HG03342 (cell line): ENCODE measurements at regions not wholly inside any gene's neighbourhood (a gene's known extent, or its start where the extent isn't known, plus 50 kb on each side); places are given as distances from the start of the nearest gene placed in this dataset.
"Not testable (repeated sequence)": the region's sequence is repeated elsewhere in the genome, so short reads cannot be mapped to it uniquely, and the experiment has no call there.

Experiments
- ATAC-seq: cut with Tn5 transposase; IDR thresholded peaks from one replicate; pipeline ENCODE4 v1.9.1; 2021; ENCODE audit warnings: mild to moderate bottlenecking, moderate library complexity; ENCODE audit not compliant: unreplicated experiment

DNA sequence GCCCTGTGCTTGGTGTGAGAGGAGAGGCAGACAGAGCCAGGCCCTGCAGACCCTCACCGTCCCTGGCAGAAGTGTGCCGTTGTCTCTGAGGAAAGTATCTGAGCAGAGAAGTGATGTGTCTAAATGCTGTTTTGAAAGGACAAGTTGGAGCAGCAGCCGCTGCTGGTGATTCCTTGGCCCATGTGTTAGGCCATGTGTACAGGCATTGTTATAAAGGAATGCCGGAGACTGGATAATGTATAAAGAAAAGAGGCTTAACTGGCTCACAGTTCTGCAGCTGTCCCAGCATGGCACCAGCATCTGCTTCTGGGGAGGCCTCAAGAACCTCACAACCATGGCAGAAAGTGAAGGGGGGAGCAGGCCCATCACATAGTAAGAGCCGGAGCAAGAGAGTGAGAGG lies 334.6 kb upstream of the ATP10A start:
- no peak for ATAC-seq

DNA sequence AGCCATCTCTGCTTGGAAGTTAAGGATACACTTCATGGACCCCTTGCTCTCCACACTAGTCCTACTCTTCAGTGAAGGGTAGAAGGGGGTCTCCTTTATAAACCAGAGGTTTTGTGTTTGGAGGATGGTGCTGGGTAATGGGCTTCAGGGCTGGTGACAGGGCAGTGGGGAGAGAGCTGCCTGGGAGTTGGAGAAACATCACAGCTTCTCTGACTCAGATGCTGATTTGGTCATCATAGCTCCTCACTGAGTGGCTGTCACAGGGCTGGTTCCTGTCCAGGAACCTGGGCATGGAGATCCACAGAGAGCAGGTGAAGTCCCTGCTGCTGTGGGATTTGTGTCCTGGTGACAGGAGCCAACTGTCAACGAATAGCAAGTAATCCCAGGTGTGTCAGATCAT lies 333.9 kb upstream of the ATP10A start:
- ATAC-seq = no peak

DNA sequence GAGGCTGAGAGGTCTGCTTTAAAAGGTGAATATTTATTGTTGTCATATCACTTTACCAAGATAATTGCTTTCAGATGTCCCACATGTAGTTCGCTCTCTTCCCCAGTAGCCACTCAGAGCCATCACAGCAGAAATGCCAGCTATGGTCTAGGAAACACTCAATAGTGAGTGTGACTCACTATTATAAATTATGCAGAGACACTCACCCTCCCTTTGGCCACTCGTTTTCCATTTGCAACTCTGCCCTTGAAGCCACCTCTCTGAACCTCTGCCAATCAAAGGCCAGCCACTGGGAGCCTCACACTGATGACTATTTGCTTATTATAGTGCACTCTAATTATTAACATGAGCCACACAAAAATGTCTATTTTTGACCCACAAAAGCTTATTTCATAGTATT lies 328.1 kb upstream of the ATP10A start:
- ATAC-seq = no peak

DNA sequence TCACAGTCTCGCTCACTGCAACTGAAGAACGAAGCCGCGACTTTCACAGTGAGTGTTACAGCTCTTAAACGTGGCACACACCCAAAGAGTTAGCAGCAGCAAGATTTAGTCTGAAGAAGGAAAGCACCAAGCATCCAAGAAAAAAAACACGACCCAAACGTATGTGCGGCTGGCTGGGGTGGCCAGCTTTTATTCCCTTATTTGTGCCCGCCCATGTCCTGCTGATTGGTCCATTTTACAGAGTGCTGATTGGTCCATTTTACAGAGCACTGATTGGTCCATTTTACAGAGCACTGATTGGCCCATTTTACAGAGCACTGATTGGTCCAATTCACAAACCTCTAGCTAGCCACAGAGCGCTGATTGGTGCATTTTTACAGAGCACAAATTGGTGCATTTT lies 323.0 kb upstream of the ATP10A start:
- ATAC-seq = not testable (repeated sequence)

DNA sequence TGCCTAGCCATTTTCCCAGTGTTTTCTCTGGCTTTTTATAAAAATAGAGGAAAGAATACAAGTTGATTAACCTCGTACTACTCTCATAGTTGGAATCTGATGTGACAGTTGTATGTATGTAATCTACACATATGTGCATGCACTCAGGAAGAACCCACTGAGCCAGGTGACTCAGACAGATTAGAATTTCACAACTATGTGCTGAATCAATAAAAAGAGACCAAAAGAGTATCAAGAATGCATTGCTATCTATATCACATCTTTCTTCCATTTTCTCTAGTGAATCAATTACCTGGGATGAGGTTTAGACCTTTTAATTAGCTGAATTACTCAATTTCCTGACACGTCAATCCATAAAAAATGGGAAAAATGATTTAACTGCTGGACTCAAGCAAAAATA lies 319.3 kb upstream of the ATP10A start:
- no peak for ATAC-seq

DNA sequence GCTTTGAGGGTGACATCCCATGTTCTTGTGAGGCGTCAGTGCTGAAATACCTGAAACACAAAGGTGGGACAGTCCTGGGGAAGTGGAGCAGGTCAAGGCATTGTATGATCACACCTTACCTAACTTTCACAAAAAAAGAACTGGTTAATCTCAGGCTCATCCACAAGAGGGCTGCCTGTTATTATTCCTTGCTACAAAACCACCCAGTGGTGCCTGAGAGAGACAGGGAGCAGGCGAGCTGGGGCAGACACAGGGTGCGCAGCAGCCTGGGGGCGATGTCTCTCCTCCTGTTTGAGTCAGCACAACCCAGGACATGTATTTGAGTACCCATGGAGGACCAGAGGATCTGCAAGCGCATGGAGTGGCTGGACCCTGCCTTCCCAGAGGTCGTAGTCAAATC lies 316.8 kb upstream of the ATP10A start:
- ATAC-seq = no peak

DNA sequence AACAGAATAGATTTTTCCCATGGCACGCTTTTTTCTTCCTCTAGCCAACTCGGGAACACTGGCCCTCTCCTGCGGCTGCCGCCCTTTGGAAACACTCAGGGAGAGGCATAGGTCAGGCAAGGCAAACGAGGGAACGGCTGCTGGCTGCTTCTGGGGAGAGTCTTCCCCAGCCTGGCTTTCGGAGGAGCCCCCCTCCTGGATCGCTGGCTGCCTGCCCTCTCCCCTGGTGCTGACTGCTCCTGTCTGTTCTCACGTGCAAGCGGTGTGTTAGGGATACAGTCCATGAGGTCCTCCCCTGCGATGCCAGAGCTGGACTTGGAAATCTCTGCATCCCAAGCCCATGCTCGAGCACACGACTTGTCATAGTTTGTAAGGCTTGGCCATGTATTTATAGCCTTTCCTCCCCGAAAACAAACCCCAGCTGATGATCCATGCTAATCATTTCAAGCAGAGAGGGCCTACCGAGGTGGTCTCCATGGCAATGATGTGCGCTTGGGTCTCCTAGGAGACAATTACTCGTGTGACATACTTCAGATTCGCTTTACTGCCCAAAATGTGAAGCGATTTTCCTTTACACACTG lies 315.6 kb upstream of the ATP10A start:
- no peak for ATAC-seq

DNA sequence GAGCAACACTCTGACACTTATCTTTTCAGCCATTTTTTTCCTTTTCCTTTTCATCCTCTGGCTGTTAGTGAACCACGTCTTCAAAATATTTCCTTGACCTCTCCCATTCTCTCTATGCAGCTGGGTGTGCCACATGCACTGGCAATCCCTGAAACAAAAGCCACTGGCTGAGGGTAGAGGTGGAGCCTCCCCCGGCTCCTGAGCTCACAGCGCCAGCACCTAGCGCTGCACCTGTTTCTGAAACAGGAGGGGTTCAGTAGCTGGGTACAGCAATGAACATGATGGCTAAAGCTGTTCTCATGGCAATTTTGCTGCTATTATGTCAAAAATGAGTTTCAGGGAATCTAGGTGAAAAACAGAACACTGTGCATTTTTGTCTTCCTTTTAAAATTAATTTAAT lies 314.7 kb upstream of the ATP10A start:
- no peak for ATAC-seq

DNA sequence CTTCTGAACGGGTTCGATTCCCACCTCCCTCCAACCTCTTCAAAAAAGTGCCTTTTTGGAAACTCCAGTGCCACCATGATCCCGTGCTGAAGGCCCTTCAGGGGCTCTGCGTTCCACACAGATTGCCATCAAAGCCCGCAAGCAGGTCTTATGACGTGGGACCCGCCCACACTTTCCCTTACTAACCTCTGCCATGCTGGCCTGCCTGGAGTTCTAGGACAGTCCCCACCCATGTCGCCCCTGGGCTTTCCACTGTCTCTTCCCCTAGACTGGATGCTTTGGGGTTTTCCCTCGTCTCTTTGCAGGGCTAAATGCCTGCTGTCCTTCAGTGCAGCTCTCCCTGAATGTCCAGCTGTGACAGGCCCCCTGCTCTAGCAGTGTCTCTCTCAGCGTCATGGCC lies 313.7 kb upstream of the ATP10A start:
- no peak for ATAC-seq

DNA sequence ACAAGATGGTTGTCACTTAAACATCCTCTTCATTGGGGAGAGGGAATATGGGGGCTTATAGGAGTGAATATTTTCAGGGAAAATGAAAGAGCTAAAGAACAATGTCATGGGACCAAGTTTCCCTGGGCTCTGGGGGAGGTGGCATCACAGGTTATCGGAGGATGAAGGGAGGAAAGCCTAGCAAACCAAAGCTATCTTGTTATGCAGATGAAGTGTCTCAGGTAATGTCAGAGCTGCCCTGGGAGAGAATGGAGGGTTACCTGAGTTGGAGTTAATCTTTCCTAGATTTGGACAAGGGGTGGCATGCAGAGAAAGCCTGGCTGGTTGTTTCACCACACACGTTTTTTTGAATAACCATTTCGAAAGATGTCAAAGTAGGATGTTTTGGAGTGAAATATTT lies 308.1 kb upstream of the ATP10A start:
- no peak for ATAC-seq

DNA sequence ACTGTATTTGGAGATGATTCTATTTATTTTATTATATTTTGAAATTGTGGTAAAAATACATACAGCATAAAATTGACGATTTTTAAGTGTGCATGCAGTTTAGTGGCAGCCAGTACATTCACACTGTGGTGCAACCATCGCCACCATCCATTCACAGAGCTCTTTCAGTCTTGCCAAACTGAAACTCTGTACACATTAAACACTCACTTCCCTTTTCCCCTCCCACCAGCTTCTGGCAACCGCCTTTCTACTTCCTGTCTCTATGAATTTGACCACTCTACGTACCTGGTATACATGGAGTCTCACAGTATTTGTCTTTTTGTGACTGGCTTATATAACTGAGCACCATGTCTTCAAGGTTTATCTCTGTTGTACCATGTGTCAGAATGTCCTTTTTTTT lies 303.3 kb upstream of the ATP10A start:
- ATAC-seq = no peak

DNA sequence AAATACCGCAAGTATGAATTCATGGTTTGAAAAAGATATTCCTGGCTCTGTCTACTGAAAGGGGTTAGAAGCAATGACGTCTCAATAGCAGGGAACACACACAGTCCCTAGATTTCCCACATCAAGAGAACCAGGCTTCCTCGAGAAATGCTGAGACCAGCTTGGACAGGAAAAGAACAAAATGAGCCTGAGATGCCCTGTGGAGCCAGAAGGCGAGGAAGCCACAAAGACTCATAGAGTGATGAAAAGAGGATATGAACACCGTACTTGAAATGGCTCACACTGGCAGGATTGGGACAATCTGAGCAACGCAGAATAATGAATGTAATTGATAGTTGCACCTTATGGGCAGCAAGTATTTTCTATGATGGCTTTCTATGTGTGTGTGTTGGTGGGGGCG lies 302.4 kb upstream of the ATP10A start:
- no peak for ATAC-seq

DNA sequence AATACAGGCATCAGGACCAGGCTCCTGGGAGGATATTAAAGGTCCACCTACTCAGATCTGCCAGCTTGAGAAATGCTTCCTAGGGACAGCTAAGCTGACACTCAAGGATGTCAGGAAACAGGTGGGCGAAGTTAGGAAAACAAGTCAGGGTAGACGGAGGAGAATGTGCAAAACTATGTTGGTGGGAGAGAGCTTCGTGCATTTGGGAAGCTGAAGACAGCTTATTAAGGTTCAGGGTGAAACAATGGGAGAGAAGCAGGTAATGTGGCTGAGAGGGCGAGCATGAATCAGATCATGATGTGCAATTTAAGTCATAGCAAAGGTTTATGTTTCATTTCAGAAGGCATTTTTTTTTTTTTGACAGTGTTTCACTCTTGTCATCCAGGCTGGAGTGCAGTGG lies 297.2 kb upstream of the ATP10A start:
- ATAC-seq = no peak

DNA sequence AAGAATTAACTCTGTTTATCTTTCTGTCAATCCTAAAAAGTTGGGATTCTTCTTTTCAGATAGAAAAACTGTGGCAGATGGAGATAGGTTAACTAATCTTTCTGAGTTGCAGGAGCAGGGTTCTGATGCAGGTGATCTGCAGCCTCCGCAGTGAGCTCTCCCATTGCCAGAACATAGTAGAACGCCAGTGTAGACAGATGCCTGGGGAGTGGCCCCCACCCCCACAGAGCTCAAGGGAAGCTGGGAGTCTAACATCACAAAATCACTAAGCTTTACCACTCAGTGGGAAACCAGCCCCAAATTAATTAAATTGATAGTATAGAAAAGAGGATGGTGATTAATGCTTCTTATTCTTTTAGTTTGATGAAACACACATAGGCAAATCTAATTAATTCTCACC lies 295.0 kb upstream of the ATP10A start:
- no peak for ATAC-seq

DNA sequence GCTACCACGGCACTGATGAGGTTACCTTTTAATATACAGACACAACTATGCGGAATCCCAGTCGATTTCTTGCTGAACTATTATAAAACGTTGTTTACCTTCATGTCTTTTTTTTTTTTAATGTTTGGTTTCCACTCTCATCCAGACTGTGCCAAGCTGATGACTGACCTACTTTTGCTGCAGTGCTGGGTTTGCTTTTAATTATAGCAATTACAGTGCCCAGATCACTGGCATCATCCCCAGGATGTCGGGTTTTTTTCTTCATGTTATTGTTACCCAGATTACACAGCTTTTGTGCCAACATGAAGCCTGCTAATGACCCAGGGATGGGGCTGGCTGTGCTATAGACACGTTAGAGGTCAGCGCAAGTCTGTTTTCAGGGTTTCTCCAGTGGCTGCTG lies 294.0 kb upstream of the ATP10A start:
- no peak for ATAC-seq

DNA sequence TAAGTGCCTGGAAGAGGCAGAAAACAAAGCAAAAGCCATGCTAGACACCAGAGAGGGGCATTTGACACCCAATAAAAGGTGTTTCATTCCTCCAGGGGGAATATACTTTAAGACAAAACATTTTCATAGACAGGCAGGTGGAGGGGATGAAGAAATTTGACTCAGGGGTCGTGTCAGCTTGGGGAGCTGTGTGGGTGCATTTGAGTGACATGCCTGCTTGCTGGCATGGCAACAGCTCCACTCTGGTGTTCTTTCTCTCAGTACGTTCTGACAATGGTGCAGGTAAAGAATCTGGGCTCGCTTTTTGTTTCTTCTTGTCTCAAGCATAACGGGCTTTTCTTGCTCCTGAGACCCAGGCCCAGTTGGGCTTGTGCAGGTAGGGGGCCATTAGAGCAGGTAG lies 292.9 kb upstream of the ATP10A start:
- ATAC-seq = no peak

DNA sequence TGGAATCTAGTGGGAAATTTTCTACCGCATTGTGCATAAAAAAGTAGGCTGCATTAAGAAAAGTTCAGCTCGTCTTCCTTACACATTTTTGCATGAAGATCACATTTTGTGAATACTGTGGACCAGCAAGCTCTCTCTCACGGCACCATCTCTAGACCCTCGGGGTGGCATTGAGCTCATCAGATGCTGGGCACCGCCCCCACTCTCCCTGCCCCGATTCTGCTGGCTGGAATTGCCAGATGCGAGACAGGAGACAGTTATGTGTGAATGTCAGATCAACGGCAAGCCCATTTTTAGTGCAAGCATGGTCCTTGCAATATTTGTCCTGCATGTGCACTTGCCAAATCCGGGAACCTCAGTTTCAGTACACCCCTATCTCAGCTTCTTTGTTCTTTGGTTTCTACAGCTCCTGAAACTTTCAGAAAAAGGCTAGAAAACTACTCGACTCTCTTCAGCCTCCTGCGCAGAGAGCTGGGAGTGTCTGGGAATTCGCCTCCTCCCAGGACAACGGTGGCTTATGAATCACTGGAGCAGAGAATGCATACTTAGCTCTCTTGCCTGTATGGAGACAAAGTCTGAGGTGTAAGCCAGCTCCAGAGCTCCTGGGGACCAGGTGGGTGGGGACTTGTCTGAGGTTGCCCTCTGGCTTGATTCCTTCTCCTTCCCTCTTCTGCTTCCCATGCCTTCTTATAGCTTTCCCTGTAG lies 285.2 kb upstream of the ATP10A start:
- ATAC-seq = no peak

DNA sequence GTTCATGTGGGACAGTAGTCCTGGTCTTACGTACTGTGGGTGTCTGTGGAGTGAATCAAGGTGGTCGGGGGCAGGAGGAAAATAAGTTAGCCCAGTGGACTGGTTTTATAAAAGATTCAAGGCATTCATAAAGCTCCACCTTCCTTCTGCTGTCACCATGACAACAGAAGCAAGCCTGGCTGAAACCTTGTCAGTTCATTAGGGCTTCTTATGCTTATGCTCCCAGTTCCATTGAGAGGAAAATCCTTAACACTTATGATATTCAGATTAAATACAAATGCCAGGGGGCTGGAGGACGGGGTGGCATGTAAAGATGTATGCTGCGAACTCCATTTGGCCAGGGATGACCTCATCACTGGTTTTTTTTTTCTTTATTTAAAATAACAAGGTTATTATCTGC lies 283.1 kb upstream of the ATP10A start:
- ATAC-seq = no peak

DNA sequence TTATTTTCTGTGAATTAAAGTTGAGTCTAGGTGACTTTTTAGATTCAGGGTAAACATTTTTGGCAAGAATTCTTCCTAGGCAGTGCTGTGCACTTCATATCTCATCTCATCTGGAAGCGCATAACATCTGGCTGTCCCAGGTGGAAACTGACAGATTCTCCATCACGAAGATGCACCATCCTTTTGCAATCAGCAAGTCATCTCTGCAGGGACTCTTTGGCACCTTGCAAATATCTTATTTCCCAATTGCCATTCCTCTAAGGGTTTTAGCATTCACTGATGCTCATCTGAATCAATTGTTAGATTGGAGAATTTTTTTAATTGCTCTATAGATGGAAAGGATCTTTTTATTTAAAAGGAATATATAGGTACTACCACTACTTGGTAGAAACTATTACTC lies 282.7 kb upstream of the ATP10A start:
- ATAC-seq = no peak

DNA sequence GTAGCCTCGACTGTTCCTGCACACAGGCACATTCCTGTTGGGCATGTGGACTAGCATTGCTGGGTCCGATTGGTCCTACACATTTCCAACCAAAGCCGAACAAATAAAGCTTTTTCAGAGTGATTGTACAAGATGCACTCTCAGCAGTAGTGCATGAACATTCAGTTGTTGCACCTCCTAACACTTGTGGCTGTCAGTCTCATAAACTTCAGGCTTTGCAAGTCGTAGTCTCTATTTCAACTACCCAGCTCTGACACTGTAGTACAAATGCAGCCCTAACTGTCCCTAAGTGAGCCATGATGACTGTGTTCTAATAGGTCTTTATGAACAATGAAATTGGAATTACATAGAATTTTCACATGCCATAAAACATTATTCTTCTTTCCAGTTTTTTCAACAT lies 281.7 kb upstream of the ATP10A start:
- ATAC-seq = no peak

DNA sequence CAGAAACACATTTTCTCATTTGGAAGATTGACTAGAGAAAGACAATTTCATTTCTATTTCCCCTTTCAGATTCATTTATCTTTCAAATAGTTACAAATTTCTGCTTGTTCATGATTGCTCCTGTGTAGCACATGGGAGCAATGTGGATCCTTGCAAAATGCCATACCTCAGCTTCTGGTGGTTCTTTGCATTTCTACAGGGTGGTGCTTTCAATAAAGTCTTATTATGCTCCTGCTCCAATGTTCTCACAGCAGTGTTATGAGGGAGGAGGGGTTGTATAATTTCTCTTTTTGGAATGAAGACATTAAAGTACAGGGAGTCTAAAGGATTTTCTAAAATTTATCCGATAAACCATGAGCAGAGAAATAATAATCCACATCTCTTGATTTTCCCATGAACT lies 280.1 kb upstream of the ATP10A start:
- ATAC-seq = no peak

DNA sequence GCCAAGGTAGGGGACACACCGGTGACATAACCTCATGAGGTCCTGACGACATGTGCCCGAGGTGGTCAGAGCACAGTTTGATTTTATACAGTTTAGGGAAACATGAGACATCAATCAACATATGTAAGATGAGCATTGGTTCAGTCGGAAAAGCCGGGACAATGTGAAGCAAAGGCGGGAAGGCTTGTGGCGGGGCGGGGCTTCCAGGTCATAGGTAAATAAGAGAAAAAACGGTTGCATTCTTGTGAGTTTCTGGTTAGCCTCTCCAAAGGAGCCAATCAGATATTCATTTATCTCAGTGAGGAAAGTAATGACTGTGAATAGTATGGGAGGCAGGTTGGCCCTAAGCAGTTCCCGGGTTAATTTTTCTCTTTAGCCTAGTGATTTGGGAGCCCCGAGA lies 271.7 kb upstream of the ATP10A start:
- ATAC-seq = no peak

DNA sequence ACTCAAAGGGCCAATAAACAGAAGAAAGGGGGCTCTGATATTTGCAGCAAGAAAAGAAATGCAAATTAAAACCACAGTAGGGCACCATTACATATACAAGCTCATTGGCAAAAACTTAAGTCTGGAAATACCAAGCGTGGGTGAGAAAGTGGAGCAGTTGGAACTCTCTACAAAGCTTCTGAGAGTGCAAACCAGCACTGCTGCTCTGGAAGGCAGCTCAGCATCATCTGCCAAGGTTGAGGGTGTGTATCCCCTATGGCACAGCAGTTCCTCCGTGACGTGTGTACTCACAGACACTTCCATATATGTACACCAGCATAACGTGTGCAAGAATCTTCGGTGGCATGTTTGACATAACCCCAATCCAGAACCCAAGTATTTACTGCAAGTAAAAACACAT lies 271.0 kb upstream of the ATP10A start:
- no peak for ATAC-seq
